Muscle layer of colon (tissue), 2 donors: ENCODE measurements at regions not wholly inside any gene's neighbourhood (a gene's known extent, or its start where the extent isn't known, plus 50 kb on each side); places are given as distances from the start of the nearest gene placed in this dataset.

ENCODE experiments used
- H3K27ac ChIP-seq: one replicate; pipeline ENCODE4 v1.7.0; 2013; ENCODE audit warnings: low read depth, mild to moderate bottlenecking, low read length, moderate library complexity
- H3K27me3 ChIP-seq, 2 donors: one replicate each; pipeline ENCODE4 v1.7.0; 2013; ENCODE audit warnings: low read length in 2 of 2, mild to moderate bottlenecking in 2 of 2; ENCODE audit not compliant: insufficient read depth in 2 of 2, control insufficient read depth in 1 of 2
- H3K36me3 ChIP-seq: one replicate; pipeline ENCODE4 v1.7.0; 2013; ENCODE audit warnings: mild to moderate bottlenecking, low read length; ENCODE audit not compliant: insufficient read depth
- H3K4me1 ChIP-seq: one replicate; pipeline ENCODE4 v1.7.0; 2013; ENCODE audit warnings: mild to moderate bottlenecking, low read length; ENCODE audit not compliant: insufficient read depth
- H3K4me3 ChIP-seq, 2 donors: one replicate each; pipeline ENCODE4 v1.7.0; 2013; ENCODE audit warnings: low read length in 2 of 2, low read depth in 1 of 2, mild to moderate bottlenecking in 1 of 2, moderate library complexity in 1 of 2
- H3K9ac ChIP-seq: one replicate; pipeline ENCODE4 v1.7.0; 2013; ENCODE audit warnings: low read length
- H3K9me3 ChIP-seq: one replicate; pipeline ENCODE4 v1.7.0; 2013; ENCODE audit warnings: mild to moderate bottlenecking, low read length
- donor health status: abdominal sarcoma.
- donor health status: Adenocarcinoma of cecum.

DNA sequence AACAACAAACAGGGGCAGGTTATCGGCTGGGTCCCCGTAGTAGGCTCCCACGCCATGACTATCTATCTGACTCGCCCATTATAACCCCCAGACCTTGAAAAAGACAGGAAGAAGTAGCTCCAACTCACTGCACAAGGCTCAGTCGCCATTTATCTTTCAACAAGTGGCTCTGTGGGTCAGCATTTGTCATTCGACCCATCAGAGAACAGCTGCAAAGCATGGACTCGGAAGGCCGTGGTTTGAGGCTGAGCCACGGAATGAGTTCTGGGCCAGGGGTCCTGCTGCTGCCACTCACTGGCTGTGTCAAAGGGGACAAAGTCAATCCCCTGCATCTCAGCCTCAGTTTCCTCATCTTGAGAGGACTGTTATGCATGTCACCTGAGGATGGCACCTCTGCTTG lies 131.0 kb downstream of the DMRTA2 start:
- no peaks in the 10 kb centered on the region for H3K36me3 ChIP-seq
- H3K4me1 ChIP-seq, result no peaks in the 10 kb centered on the region
- H3K9ac ChIP-seq, result no peak overlapping the region
- H3K4me3 ChIP-seq, result no peak overlapping the region
- H3K27me3 ChIP-seq, result no peaks in the 10 kb centered on the region
- no peaks in the 10 kb centered on the region for H3K9me3 ChIP-seq
- no peak overlapping the region for H3K27ac ChIP-seq

DNA sequence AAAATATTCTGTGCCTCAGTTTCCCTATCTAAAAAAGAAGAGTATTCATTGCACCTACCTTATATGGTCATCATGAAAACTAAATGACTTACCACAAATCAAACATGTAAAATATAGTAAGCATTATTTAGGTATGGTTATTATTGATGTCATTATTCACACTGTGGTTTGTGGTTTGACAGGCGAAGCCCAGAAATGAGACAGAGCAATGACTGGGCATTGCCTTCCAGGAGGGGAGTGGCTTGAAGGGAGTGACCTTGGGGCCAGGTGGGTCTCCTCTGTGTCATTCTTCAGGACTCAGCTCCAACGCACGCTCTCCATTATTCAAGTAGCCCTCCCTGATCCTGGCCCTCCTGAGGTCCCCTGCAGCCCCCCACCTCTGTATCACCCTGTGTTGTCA lies 133.7 kb downstream of the DMRTA2 start:
- Histone ChIP-seq H3K36me3 (no peaks in the 10 kb centered on the region), H3K4me3 (no peak overlapping the region), H3K9ac (no peak overlapping the region), H3K4me1 (no peaks in the 10 kb centered on the region), H3K27me3 (no peaks in the 10 kb centered on the region), H3K27ac (no peak overlapping the region), H3K9me3 (no peaks in the 10 kb centered on the region)

DNA sequence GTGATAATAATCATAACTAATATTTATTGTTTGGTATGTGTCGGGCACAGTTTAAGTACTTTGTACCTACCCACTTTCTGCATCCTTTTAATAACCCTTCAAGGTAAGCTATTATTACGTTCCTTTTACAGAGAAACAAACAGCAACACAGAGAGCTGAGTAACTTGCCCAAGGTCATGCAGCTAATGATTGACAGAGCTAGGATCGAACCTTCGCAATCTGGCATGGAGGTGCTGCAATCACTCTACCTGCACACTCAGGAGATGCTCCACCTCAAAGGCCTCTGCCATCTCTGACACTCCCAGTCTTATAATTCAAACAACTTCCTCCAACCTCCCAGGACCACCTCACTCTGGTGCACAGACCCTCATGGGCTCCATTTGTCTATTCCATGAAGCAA lies 137.2 kb downstream of the DMRTA2 start:
- H3K9ac ChIP-seq, result no peak overlapping the region
- H3K9me3 ChIP-seq, result no peaks in the 10 kb centered on the region
- H3K36me3 ChIP-seq, result no peaks in the 10 kb centered on the region
- no peak overlapping the region for H3K27ac ChIP-seq
- H3K4me3 ChIP-seq, result no peak overlapping the region
- H3K4me1 ChIP-seq, result no peaks in the 10 kb centered on the region
- H3K27me3 ChIP-seq, result no peaks in the 10 kb centered on the region

DNA sequence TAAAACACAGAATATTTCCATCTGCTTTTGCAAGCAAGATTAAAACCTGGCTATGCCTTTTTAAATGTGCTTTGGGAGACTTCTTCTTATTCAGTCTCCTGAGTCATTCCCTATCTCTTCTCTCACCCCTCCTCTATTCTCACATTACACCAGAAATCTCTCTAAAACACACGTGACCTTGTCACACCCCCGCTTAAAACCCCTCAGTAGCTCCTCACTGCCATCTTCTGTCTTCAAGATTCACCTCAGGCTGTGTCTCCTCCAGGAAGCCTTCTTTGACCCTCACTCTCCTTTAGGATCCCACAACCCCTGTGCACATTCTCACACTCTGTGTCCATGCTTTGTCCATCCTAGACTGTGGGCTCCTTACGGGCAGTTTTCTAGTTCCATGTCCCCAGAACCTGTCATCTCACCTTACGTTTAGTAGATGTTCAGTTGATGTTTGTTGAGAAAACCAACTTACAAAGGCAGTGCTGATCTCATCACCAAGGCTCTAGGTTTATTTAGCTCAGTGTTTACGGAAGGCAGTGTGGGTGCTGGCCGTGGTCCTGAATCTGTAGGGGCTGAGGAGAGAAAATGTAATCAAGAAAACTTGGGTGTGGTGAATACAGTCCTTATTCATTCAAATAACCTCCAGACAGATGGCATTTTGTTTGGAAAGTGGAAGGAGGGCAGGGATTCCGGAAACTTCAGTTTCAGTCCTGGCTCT lies 143.5 kb downstream of the DMRTA2 start:
- H3K9ac ChIP-seq, result no peak overlapping the region
- H3K9me3 ChIP-seq, result no peaks in the 10 kb centered on the region
- H3K4me1 ChIP-seq, result no peaks in the 10 kb centered on the region
- H3K36me3 ChIP-seq, result no peaks in the 10 kb centered on the region
- no peak overlapping the region for H3K4me3 ChIP-seq
- H3K27ac ChIP-seq, result no peak overlapping the region
- peaks cover 0 to 4% of the 10 kb centered on the region in 2 donors for H3K27me3 ChIP-seq

DNA sequence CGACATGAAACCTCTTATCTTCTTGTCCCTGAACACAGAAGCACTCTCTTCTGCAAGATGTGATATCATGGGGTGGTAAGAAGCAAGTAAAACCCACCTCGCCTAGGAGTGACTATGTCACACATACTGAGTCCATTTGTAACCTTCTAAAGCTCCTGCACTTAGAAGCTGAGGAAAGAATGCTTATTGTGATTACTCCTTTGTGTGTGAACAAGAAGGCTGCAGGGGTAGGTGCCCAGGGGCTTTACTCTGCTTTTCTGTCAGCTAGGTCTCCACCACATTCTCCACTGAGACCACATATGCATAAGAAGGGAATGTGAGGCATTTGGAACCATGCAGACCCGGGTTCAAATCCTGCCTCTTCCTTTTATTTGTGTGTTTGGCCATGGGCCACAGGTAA lies 144.3 kb downstream of the DMRTA2 start:
- no peaks in the 10 kb centered on the region for H3K36me3 ChIP-seq
- no peak overlapping the region for H3K27ac ChIP-seq
- H3K27me3 ChIP-seq, result peaks cover 0 to 4% of the 10 kb centered on the region in 2 donors
- H3K4me3 ChIP-seq, result no peak overlapping the region
- no peaks in the 10 kb centered on the region for H3K9me3 ChIP-seq
- H3K4me1 ChIP-seq, result no peaks in the 10 kb centered on the region
- H3K9ac ChIP-seq, result no peak overlapping the region

DNA sequence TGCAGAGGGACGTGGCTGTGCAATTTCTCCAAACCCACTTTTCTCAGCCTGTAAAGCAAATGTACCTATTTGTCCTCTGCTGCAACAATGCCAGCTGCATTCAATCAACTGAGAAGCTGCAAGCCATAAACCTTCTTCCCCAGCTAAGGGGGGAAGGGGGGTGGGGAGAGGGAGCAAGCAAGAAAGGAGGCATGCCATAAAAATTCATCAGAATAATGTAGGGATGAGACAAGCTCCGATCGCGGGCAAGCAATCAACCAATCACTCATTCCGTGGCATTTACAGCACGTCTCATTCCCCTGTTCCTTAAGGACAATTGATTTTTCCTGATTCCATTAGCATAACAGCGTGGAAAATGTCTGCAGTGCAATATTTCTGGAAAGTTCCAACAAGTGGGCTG lies 144.8 kb downstream of the DMRTA2 start:
- Histone ChIP-seq H3K27me3 (peaks cover 0 to 4% of the 10 kb centered on the region in 2 donors), H3K4me1 (no peaks in the 10 kb centered on the region), H3K9me3 (no peaks in the 10 kb centered on the region), H3K4me3 (no peak overlapping the region), H3K36me3 (no peaks in the 10 kb centered on the region), H3K9ac (no peak overlapping the region), H3K27ac (no peak overlapping the region)

DNA sequence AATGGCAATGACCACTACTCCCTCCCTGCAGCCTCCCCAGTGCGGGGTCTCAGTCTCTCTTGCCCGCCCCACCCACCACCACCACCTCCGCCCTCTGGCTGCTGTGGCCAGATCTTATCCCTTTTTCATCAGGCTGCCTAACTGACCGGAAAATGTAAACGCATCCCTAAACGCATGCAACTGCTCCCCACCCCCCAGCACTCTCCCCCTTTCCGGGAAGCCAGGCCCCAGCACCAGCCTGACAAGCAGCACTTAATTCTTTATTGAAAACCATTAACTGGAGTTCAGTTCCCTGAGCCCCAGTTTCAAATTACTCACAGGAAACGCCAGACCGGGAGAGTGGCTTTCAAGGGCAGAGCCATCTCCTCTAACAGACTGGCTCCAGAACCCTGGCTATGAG lies 147.7 kb downstream of the DMRTA2 start:
- Histone ChIP-seq H3K9me3 (no peaks in the 10 kb centered on the region), H3K27me3 (peaks cover 0 to 4% of the 10 kb centered on the region in 2 donors)

DNA sequence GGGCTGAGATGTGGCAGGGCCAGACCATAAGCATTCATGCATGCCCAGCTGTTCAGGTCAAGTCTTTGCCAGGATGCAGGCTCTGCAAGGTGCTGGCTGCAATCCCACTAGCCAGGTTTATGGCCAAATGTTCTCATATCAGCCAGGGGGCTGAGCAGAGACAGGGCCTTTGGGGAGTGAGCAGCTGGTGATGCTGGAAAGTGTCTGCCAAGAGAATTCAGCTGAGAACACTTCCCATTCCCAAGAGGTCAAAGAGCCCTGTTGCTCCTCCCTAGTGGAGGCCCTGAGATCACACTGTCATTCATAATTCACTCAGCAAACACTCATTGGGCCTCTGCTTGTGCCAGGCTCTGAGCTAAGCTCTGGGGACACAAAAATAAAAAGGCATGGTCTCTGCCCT lies 150.3 kb downstream of the DMRTA2 start:
- no peak overlapping the region for H3K9ac ChIP-seq
- no peak overlapping the region for H3K27ac ChIP-seq
- H3K4me3 ChIP-seq, result no peak overlapping the region
- no peaks in the 10 kb centered on the region for H3K36me3 ChIP-seq
- peaks cover 0 to 4% of the 10 kb centered on the region in 2 donors for H3K27me3 ChIP-seq
- H3K9me3 ChIP-seq, result no peaks in the 10 kb centered on the region
- H3K4me1 ChIP-seq, result no peaks in the 10 kb centered on the region

More for the DNA sequence above, 147.7 kb downstream of the DMRTA2 start:
- Histone ChIP-seq H3K9ac (no peak overlapping the region), H3K4me1 (no peaks in the 10 kb centered on the region), H3K27ac (no peak overlapping the region), H3K4me3 (no peak overlapping the region), H3K36me3 (no peaks in the 10 kb centered on the region)

DNA sequence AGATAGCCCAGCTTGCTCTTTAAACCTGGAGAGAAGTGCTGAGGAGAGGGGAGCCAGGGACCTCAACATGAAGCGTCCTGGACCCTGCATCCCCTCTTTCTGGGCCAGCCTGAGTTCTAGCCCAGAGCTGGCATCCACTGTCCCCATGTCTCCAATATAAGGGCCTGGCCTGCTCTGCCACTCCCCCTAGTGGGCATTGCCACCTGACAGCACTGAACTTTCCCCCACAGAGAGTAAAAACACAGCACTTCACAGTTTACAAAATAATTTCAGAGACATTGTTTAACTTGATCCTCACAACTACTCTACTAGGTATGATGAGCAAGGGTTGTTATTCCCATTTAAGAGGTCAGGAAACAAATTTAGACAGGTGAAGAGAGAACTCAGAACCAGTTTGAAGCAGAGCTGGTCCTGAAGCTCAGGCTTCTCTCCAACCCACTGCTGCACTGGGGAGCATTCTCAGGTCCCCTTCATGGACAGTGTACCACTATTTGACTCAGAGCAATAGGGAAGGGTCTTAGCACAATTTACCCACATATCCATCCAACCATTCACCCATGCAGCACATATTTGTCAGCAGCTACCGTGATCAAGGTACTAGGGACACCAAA lies 151.2 kb downstream of the DMRTA2 start:
- Histone ChIP-seq H3K36me3 (no peaks in the 10 kb centered on the region), H3K4me1 (no peaks in the 10 kb centered on the region), H3K27ac (no peak overlapping the region), H3K27me3 (no peaks in the 10 kb centered on the region), H3K9ac (no peak overlapping the region), H3K9me3 (no peaks in the 10 kb centered on the region), H3K4me3 (no peak overlapping the region)

DNA sequence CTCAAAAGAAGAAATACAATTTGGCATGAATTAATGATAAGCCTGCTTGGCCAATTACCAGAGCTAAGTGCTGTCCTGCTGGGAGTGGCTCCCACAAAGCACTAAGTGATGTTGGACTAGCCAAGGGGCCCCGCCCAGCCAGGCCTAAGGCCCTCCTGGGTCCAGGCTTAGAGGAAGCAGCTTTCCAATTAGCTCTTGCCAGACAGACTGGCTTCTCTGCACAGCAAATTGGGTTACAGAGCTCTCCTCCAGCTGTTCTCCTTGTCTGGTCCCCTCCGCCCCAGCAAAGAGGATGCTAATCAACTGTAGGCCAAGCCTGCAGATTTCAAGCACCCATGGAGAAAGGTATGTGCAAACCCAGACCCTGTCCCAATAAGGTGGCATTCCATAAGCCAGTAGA lies 151.9 kb downstream of the DMRTA2 start:
- Histone ChIP-seq H3K9ac (no peak overlapping the region), H3K4me3 (no peak overlapping the region), H3K27me3 (no peaks in the 10 kb centered on the region), H3K9me3 (no peaks in the 10 kb centered on the region), H3K4me1 (no peaks in the 10 kb centered on the region), H3K27ac (no peak overlapping the region), H3K36me3 (no peaks in the 10 kb centered on the region)

DNA sequence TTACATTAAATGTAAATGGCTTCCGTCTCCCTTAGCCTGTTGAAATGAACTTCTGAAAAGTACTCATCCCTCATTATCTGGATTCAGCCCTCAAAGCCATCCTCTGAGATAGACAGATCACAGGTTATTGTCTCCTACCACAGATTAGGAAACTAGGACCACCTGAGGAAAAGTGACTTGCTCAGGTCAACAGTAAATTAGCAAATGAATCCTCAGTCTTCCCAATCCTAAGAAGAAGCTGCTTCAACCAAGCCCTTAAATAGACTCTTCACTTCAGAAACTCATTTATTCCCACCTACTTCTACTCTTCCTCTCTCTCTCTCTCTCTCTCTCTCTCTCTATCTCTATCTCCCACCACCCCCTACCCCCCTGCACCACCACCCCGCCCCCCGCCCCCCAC lies 152.3 kb downstream of the DMRTA2 start:
- Histone ChIP-seq H3K36me3 (no peaks in the 10 kb centered on the region), H3K4me3 (no peak overlapping the region), H3K4me1 (peaks cover 2% of the 10 kb centered on the region), H3K9me3 (no peaks in the 10 kb centered on the region), H3K9ac (no peak overlapping the region), H3K27me3 (no peaks in the 10 kb centered on the region), H3K27ac (no peak overlapping the region)

DNA sequence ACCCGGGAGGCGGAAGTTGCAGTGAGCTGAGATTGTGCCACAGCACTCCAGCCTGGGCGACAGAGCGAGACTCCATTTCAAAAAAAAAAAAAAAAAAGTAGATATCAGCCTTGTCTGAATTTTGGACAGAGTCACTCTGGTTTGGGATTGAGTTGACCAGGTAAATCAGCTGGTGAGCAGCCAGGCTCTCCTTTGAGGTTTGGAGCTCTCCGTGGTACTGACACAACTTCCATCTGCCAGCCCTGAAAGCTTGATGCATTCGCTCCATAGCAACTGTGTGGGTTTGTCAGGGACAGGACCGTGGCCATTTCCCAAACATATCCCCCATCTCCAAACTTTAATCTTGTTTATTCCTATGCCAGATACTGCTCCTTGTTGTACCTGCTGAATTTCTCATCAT lies 155.2 kb downstream of the DMRTA2 start:
- Histone ChIP-seq H3K27ac (no peak overlapping the region), H3K9me3 (no peaks in the 10 kb centered on the region), H3K9ac (no peak overlapping the region), H3K4me3 (no peak overlapping the region), H3K36me3 (no peaks in the 10 kb centered on the region), H3K4me1 (peaks cover 8% of the 10 kb centered on the region), H3K27me3 (no peaks in the 10 kb centered on the region)
